ENCODE measurements at regions not wholly inside any gene's neighbourhood (a gene's known extent, or its start where the extent isn't known, plus 50 kb on each side); places are given as distances from the start of the nearest gene placed in this dataset.

DNA sequence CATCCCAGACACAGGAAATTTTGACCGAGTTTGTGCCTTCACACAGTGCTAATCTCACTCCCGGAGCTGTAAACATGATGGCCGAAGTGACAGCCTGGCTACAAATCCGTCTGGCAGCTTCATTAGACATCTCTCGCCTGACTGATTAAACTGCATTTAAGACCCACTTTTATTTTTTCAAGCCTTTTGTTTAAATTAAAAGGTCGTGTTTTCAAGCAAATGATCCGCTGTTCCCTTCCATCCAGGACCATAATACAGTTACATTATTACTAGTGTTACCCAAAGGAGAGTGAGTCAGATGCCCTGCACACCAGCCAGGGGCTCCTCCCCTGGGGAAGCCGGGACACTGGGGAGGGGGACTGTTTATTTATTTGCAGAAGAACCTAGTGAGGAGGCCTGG lies 200.2 kb downstream of the EXOC5 start:
- TF ChIP-seq CTCF (IDR thresholded peaks at IDR 0.05; ENCODE audit: poor library complexity) (no peak), EZH2 (IDR thresholded peaks at IDR 0.05; ENCODE audit: borderline replicate concordance) (no peak)

All from hepatocyte (in vitro differentiated cells).